Karpas-422 (cell line): ENCODE measurements at regions not wholly inside any gene's neighbourhood (a gene's known extent, or its start where the extent isn't known, plus 50 kb on each side); places are given as distances from the start of the nearest gene placed in this dataset.

ENCODE experiments used
- DNase-seq: peaks from one replicate; pipeline ENCODE4 v3.0.0-alpha.2; 2015
- H2AFZ ChIP-seq: fragments of 200-600 bp; sonication (generic); 2 replicates; pipeline ENCODE4 v1.6.1; 2014; ENCODE audit warnings: antibody characterized with exemption, low read length, mixed read lengths
- H3K27ac ChIP-seq: fragments of 200-600 bp; sonication (generic); 2 replicates; pipeline ENCODE4 v1.5.1; 2014; ENCODE audit warnings: mild to moderate bottlenecking, low read length, moderate library complexity
- H3K27me3 ChIP-seq: fragments of 200-600 bp; sonication (generic); 2 replicates; pipeline ENCODE4 v1.6.1; 2014; ENCODE audit warnings: low read length, mixed read lengths
- H3K36me3 ChIP-seq: fragments of 200-600 bp; sonication (generic); 2 replicates; pipeline ENCODE4 v1.6.1; 2014; ENCODE audit warnings: low read length, mixed read lengths; ENCODE audit not compliant: insufficient read depth
- H3K4me1 ChIP-seq: fragments of 200-600 bp; sonication (generic); 2 replicates; pipeline ENCODE4 v1.6.1; 2014; ENCODE audit warnings: mild to moderate bottlenecking, low read length, mixed read lengths
- H3K4me2 ChIP-seq: fragments of 200-600 bp; sonication (generic); 2 replicates; pipeline ENCODE4 v1.6.1; 2014; ENCODE audit warnings: low read length, low read depth, mild to moderate bottlenecking; ENCODE audit not compliant: poor library complexity, severe bottlenecking
- H3K4me3 ChIP-seq: fragments of 200-600 bp; sonication (generic); 2 replicates; pipeline ENCODE4 v1.5.1; 2014; ENCODE audit warnings: mild to moderate bottlenecking, antibody characterized with exemption, low read length, mixed read lengths
- H3K79me2 ChIP-seq: fragments of 200-600 bp; sonication (generic); 2 replicates; pipeline ENCODE4 v1.6.1; 2014; ENCODE audit warnings: mild to moderate bottlenecking, low read length, mixed read lengths
- H3K9ac ChIP-seq: fragments of 200-600 bp; sonication (generic); 2 replicates; pipeline ENCODE4 v1.6.0; 2014; ENCODE audit warnings: low read length
- H3K9me2 ChIP-seq: fragments of 200-600 bp; sonication (generic), shearing (Covaris generic); replicated peaks from 2 replicates; pipeline ENCODE4 v1.6.0; 2014; ENCODE audit warnings: mild to moderate bottlenecking, low read length, moderate library complexity; ENCODE audit not compliant: insufficient read depth
- H3K9me3 ChIP-seq: fragments of 300-700, 200-600 bp; sonication (generic); 2 replicates; pipeline ENCODE4 v1.6.1; 2014; ENCODE audit warnings: low read length, mixed read lengths
- H4K20me1 ChIP-seq: fragments of 200-600 bp; sonication (generic); 2 replicates; pipeline ENCODE4 v1.6.1; 2014; ENCODE audit warnings: mild to moderate bottlenecking, antibody characterized with exemption, low read length, low read depth; ENCODE audit not compliant: insufficient read depth

DNA sequence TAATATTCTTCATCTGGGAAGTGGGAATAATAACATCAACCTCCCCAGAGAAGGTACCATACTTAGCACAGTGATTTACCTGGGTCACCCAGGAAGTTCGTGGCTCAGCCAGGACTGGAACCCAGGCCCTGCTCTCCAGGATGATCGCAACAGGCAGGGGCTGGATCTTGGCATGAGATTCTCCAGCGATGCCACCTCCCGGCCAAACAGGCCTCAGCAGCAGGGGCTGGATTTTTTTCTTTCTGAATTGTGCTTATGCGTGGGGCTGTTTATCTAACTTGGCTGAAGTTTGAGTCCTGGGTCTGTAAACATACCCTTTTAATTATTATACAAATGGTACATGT lies 129.5 kb upstream of the PTPN1 start:
- H3K4me3 ChIP-seq: no peak overlapping the region
- no peak overlapping the region for H2AFZ ChIP-seq
- no peaks in the 10 kb centered on the region for H3K9me2 ChIP-seq
- no peaks in the 10 kb centered on the region for H3K9me3 ChIP-seq
- no peaks in the 10 kb centered on the region for H3K27me3 ChIP-seq
- no peaks in the 10 kb centered on the region for H3K4me1 ChIP-seq
- no peak for DNase-seq
- H3K36me3 ChIP-seq: no peaks in the 10 kb centered on the region
- no peaks in the 10 kb centered on the region for H4K20me1 ChIP-seq
- no peak overlapping the region for H3K27ac ChIP-seq
- H3K79me2 ChIP-seq: no peaks in the 10 kb centered on the region
- no peak overlapping the region for H3K9ac ChIP-seq
- no peak overlapping the region for H3K4me2 ChIP-seq

DNA sequence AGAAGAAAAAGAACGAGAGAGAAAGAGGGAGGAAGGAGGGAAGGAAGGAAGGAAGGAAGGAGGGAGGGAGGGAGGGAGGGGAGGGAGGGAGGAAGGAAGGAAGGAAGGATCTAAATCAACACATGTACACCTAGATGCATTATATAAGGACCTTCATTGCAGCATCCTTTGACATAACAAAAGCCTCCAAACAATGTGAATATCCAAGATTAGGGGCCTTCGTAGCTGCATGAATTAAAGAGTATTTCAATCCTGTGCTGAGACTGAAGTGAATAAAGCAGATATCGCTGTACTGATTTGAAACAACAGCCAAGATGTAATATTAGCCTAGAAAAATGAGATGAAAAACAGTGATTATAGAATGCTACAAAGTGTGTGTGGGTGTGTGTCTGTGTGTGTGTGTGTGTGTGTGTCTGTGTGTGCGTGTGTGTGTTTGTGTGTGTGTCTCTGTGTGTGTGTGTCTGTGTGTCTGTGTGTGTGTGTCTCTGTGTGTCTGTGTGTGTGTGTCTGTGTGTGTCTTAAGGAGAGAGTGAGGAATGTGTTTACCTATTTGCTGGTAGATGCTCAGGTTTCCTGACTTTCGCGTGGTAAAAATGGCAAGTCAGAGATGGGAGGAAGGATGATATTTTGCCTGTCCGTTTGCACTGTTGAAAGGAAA lies 129.0 kb upstream of the PTPN1 start:
- DNase-seq: no peak
- no peaks in the 10 kb centered on the region for H3K9me2 ChIP-seq
- no peaks in the 10 kb centered on the region for H3K36me3 ChIP-seq
- no peaks in the 10 kb centered on the region for H4K20me1 ChIP-seq
- H2AFZ ChIP-seq: no peak overlapping the region
- H3K4me2 ChIP-seq: no peak overlapping the region
- no peak overlapping the region for H3K27ac ChIP-seq
- H3K79me2 ChIP-seq: no peaks in the 10 kb centered on the region
- no peaks in the 10 kb centered on the region for H3K4me1 ChIP-seq
- no peak overlapping the region for H3K9ac ChIP-seq
- H3K4me3 ChIP-seq: no peak overlapping the region
- H3K9me3 ChIP-seq: no peaks in the 10 kb centered on the region
- no peaks in the 10 kb centered on the region for H3K27me3 ChIP-seq

DNA sequence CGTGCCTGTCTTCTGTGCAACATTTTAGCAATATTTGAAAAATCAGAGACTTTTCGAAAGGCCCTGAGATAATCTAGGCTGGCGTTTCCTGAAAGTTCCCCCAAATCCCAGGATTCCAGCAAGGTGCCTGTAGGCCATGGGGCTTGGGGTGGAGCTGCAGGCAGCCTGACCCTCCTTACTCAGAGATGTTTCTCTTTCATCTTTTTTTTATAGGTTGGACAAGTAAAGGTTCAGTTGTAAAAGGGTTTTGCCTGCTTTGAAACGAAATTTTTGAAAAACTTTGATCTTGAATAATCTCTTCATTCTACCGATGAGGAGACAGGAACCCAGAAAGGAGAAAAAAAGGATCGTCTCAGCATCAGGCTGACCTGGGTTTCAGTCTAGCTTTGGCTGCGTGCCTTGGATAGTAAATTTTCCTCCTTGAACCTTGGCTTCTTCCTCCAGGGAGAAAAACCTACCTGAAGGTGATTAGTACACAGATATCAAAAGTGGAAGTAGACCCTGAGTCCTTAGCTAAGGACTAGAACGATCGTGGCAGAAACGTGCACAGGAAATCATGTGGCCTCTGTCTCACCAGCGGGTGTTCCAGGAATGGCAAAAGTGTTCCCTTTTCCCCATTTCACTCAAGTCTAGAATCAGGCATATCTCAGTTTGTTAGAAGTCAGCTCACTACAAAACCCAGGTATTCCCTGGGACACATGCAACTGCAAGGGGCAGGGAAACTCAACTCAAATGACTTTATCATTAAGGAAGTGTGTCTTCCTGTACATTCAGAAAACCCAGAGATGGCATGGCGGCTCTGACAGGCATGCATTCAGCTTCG lies 128.2 kb upstream of the PTPN1 start:
- Histone ChIP-seq H3K4me1 (no peaks in the 10 kb centered on the region), H3K79me2 (no peaks in the 10 kb centered on the region), H2AFZ (peak overlapping the region; percentile 26; the same call in 1 of the 2 replicates), H3K9me2 (no peaks in the 10 kb centered on the region), H3K4me2 (no peak overlapping the region), H3K9ac (no peak overlapping the region), H3K27ac (no peak overlapping the region), H3K27me3 (no peaks in the 10 kb centered on the region), H4K20me1 (no peaks in the 10 kb centered on the region), H3K4me3 (no peak overlapping the region), H3K36me3 (no peaks in the 10 kb centered on the region), H3K9me3 (no peaks in the 10 kb centered on the region)
- DNase-seq: no peak

DNA sequence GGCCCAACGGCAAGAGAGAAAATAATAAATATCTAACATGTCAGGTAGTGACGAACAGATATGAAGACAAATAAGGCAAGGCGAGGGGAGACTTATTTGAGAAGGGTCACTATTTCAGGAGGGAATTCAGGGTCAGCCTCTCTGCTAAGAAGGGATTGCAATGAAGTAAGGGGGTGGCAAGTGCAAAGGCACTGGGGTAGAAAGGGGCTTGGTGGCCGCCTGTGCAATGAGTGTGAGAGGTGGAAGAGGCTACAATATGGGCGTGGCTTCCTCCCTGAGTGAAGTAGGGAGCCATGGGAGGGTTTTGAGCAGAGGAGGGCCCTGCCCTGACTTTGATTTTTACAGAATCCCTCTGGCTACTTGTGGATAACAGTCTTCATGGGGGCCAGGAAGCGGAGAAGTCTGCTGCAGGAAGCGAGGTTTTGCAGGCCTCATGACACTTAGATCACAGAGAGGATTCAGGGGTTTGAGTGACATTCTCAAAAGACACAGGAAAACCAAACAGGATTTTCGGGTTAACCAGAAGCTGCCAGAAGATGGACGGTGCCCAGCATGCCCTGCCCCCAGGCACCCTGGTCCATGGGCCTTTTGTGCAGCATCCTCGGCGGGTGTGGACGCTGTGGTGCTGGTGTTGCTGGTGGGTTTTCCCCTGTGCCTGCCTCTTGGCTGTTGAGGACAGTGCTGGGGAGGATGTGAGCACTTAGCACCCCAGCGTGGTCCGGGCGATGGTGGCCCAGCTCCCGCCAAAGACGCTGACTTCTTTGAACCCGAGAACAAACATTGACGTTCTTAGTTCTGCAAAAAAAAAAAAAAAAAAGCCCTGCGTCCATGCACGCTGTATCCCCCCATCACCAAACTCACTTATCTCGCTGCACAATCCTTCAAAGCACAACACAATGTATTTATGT lies 124.2 kb upstream of the PTPN1 start:
- Histone ChIP-seq H3K27me3 (no peaks in the 10 kb centered on the region), H3K9ac (no peak overlapping the region), H3K36me3 (no peaks in the 10 kb centered on the region), H2AFZ (no peak overlapping the region), H3K4me3 (no peak overlapping the region), H4K20me1 (no peaks in the 10 kb centered on the region), H3K4me2 (no peak overlapping the region), H3K79me2 (no peaks in the 10 kb centered on the region), H3K9me3 (no peaks in the 10 kb centered on the region), H3K9me2 (no peaks in the 10 kb centered on the region), H3K27ac (no peak overlapping the region), H3K4me1 (no peaks in the 10 kb centered on the region)
- DNase-seq: no peak

DNA sequence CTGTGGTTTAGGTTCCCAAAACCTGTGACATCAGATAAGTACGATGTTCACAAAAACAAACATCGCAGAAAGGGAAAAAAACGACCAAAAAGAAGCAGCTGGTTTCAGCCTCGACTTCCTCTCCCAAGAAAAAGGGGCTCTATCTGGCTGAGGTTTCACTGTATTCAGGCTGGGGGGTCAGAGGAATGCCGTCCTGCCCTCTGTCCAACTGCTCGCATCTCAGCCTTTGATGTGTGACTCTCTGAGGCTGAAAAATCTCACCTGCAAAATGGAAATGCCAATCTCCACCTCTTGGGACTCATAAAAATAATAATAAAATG lies 123.6 kb upstream of the PTPN1 start:
- Histone ChIP-seq H3K4me1 (no peaks in the 10 kb centered on the region), H3K9me2 (no peaks in the 10 kb centered on the region), H2AFZ (no peak overlapping the region), H3K9me3 (no peaks in the 10 kb centered on the region), H3K4me3 (no peak overlapping the region), H3K9ac (no peak overlapping the region), H3K27ac (no peak overlapping the region), H3K27me3 (no peaks in the 10 kb centered on the region), H3K79me2 (no peaks in the 10 kb centered on the region), H4K20me1 (no peaks in the 10 kb centered on the region), H3K4me2 (no peak overlapping the region), H3K36me3 (no peaks in the 10 kb centered on the region)
- no peak for DNase-seq

DNA sequence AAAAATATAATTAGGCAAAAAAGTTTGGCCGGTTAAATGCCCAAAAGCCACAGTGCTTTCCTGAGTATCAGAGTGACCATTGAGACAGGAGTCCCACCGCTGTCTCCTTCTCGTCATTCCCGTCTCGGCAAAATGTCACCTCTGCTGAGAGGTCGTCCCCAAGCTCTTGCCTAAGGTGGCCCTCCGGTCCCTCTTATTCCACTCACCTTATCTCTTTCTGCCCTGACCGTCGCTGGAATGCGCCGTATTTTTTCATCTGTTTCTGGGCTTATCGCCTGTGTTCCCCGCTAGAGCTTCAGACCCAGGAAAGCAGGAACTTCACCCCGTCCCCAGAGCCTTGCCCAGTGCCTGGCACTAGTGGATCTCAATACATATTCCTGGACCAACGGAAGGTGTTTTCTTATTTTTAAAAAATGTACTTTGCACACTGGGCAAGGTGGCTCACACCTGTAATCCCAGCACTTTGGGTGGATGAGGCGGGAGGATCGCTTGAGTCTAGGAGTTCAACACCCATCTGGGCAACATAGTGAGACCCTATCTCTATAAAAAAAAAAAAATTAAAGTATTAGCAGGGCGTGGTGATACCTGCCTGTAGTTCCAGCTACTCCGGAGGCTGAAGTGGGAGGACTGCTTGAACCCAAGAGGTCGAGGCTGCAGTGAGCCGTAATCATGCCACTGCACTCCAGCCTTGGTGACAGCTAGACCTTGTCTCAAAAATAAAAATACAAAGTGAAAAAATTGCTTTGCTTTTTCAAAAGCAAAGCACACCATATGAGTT lies 122.8 kb upstream of the PTPN1 start:
- no peak for DNase-seq
- no peaks in the 10 kb centered on the region for H3K9me3 ChIP-seq
- H3K27ac ChIP-seq: no peak overlapping the region
- no peak overlapping the region for H2AFZ ChIP-seq
- H3K4me1 ChIP-seq: no peaks in the 10 kb centered on the region
- H3K79me2 ChIP-seq: no peaks in the 10 kb centered on the region
- H3K27me3 ChIP-seq: no peaks in the 10 kb centered on the region
- H3K9ac ChIP-seq: no peak overlapping the region
- H4K20me1 ChIP-seq: no peaks in the 10 kb centered on the region
- no peaks in the 10 kb centered on the region for H3K9me2 ChIP-seq
- H3K4me2 ChIP-seq: no peak overlapping the region
- no peaks in the 10 kb centered on the region for H3K36me3 ChIP-seq
- no peak overlapping the region for H3K4me3 ChIP-seq

DNA sequence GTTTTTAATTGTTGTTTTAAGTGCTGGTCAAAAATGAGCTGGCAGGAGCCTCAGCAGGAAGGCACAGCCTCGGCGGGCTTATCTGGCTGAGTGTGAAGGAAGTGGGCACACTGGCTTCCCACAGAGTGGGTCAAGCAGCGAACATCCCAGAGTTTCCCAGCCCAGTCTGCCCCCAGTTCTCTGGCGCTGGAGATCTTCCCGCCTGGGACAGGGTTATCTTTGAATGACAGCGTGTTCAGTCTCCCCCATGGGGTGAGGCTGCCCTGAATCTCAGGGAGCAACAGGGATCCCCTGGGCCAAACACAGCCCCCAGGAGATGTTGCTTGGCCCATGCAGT lies 122.2 kb upstream of the PTPN1 start:
- DNase-seq: no peak
- Histone ChIP-seq H3K27me3 (no peaks in the 10 kb centered on the region), H4K20me1 (no peaks in the 10 kb centered on the region), H3K9me2 (no peaks in the 10 kb centered on the region), H3K9me3 (no peaks in the 10 kb centered on the region), H3K27ac (no peak overlapping the region), H3K4me1 (no peaks in the 10 kb centered on the region), H2AFZ (no peak overlapping the region), H3K79me2 (no peaks in the 10 kb centered on the region), H3K4me3 (no peak overlapping the region), H3K9ac (no peak overlapping the region), H3K36me3 (no peaks in the 10 kb centered on the region), H3K4me2 (no peak overlapping the region)
